ENCODE measurements at regions not wholly inside any gene's neighbourhood (a gene's known extent, or its start where the extent isn't known, plus 50 kb on each side); places are given as distances from the start of the nearest gene placed in this dataset.

DNA sequence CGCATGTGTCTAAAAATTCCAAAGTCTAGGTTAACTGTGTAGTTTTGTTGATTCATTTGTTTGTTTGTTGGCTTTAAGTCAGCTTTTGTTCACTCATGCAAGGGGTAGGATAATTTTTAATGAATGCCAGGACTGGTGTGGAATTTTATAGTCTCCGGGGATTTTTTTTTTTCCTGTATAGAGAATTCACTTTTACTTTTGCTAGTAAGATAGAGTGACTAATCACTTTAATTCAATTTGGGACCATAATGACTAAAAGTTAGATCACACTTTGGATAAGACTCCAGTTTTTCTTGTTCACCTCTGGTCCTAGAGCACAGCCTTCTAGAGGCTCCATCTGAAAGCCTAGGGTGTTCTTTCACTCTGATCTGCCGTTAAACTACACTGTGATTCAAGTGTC is 1690.0 kb downstream of the PCDH9 start (continued):
- TF ChIP-seq ARID4B (CRISPR knock-in tag; IDR thresholded peaks at IDR 0.05; ENCODE audit: borderline replicate concordance) (no peak), SMAD3 (CRISPR knock-in tag; IDR thresholded peaks at IDR 0.05; ENCODE audit: borderline replicate concordance) (no peak), NFATC4 (CRISPR knock-in tag; IDR thresholded peaks at IDR 0.05) (no peak), FOXJ3 (CRISPR knock-in tag; IDR thresholded peaks at IDR 0.05; ENCODE audit: borderline replicate concordance) (no peak)
- TF ChIP-seq, protein P1, sequence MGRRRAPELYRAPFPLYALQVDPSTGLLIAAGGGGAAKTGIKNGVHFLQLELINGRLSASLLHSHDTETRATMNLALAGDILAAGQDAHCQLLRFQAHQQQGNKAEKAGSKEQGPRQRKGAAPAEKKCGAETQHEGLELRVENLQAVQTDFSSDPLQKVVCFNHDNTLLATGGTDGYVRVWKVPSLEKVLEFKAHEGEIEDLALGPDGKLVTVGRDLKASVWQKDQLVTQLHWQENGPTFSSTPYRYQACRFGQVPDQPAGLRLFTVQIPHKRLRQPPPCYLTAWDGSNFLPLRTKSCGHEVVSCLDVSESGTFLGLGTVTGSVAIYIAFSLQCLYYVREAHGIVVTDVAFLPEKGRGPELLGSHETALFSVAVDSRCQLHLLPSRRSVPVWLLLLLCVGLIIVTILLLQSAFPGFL (CRISPR knock-in tag; IDR thresholded peaks at IDR 0.05; ENCODE audit: borderline replicate concordance) = no peak

DNA sequence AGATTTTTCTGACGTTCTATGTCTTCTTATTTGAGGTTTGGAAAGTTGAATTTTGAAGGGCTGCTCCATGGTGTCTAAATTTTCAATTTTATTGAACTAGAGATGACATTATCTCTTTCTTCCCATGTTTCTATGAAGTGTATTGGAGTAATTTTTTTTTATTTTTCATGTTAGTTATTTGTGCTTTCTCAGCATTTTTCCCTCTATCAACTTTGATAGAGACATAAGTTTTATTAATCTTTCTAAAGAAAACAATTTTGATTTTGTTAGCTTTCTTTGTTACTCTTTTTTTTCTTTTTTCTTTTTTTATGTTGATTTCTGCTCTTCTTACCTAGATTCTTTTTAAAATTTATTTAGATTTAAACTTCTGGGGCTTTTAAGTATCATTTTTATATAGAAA is 1694.8 kb downstream of the PCDH9 start:
- ChIA-PET CTCF (no interaction called here), POLR2A (no interaction called here)
- DNase-seq (ENCODE audit: low spot score) (no peak), ATAC-seq (no peak)
- no peaks in the 10 kb centered on the region for H3K9me3 Mint-ChIP-seq
- no peaks in the 10 kb centered on the region for H3K27me3 Mint-ChIP-seq (ENCODE audit: low read depth)
- H3K4me3 Mint-ChIP-seq = no peak overlapping the region
- H3K36me3 Mint-ChIP-seq = no peaks in the 10 kb centered on the region
- no peak overlapping the region for H3K27ac Mint-ChIP-seq
- no peaks in the 10 kb centered on the region for H3K4me1 Mint-ChIP-seq
- TF ChIP-seq ZNF396 (CRISPR knock-in tag; IDR thresholded peaks at IDR 0.05; ENCODE audit: borderline replicate concordance) = no peak
- no peak for TF ChIP-seq IRF2 (CRISPR knock-in tag; IDR thresholded peaks at IDR 0.05; ENCODE audit: borderline replicate concordance, low read depth)
- no peak for TF ChIP-seq GRHL2 (CRISPR knock-in tag; IDR thresholded peaks at IDR 0.05; ENCODE audit: insufficient replicate concordance, severe bottlenecking)
- no peak for TF ChIP-seq ZNF263 (CRISPR knock-in tag; IDR thresholded peaks at IDR 0.05; ENCODE audit: low read depth)
- TF ChIP-seq MYBL2 (CRISPR knock-in tag; IDR thresholded peaks at IDR 0.05) = no peak
- TF ChIP-seq ZBTB21 (CRISPR knock-in tag; IDR thresholded peaks at IDR 0.05; ENCODE audit: borderline replicate concordance) = no peak
- TF ChIP-seq, protein P1 (CRISPR knock-in tag; IDR thresholded peaks at IDR 0.05; ENCODE audit: borderline replicate concordance) = no peak
- TF ChIP-seq SMAD4 (CRISPR knock-in tag; IDR thresholded peaks at IDR 0.05) = no peak
- TF ChIP-seq NR2C2 (CRISPR knock-in tag; IDR thresholded peaks at IDR 0.05) = no peak
- no peak for TF ChIP-seq FOXK1 (CRISPR knock-in tag; IDR thresholded peaks at IDR 0.05)
- TF ChIP-seq EMX1 (CRISPR knock-in tag; IDR thresholded peaks at IDR 0.05) = no peak
- no peak for TF ChIP-seq MXD4 (CRISPR knock-in tag; IDR thresholded peaks at IDR 0.05; ENCODE audit: borderline replicate concordance)
- no peak for TF ChIP-seq RORB (CRISPR knock-in tag; IDR thresholded peaks at IDR 0.05)
- TF ChIP-seq ATF1 (CRISPR knock-in tag; IDR thresholded peaks at IDR 0.05) = no peak
- TF ChIP-seq GABPB1 (CRISPR knock-in tag; IDR thresholded peaks at IDR 0.05) = no peak
- no peak for TF ChIP-seq E2F5 (CRISPR knock-in tag; IDR thresholded peaks at IDR 0.05)
- TF ChIP-seq ATF2 (CRISPR knock-in tag; IDR thresholded peaks at IDR 0.05; ENCODE audit: borderline replicate concordance, low read depth) = no peak
- TF ChIP-seq, protein P2, sequence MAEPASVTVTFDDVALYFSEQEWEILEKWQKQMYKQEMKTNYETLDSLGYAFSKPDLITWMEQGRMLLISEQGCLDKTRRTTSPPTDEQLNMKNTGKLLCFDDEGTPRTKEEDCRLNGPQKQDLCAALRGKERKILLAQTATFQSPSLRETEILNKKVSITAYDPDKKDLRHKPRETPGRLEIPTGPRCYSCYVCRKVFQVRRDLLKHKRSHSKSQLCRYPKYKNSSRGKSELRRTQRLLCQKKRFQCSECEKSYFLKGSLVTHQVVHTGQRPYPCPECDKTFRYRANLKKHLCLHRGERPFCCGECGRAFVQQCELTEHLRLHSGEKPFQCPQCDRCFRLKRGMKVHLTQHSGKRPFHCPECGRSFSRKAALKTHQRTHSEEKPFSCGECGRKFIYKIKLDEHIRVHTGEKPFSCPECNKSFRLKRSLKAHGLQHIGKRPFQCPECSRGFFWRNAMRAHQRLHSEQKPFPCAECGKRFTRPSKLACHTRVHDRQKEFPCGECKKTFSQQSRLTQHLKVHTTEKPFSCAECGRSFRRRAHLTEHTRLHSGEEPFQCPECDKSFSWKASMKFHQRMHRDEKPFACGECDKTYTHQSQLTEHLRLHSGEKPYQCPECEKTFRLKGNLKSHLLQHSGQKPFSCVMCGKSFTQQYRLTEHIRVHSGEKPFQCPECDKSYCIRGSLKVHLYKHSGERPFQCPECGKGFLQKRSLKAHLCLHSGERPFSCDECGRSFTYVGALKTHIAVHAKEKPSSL (CRISPR knock-in tag; conservative IDR thresholded peaks at IDR 0.05) = no peak
